Fibroblast of the aortic adventitia (primary cell): ENCODE measurements at regions not wholly inside any gene's neighbourhood (a gene's known extent, or its start where the extent isn't known, plus 50 kb on each side); places are given as distances from the start of the nearest gene placed in this dataset.

Experiments used
- DNase-seq: peaks from one replicate; pipeline ENCODE4 v3.0.0-alpha.2; 2010; ENCODE audit warnings: low read depth
- H3K4me3 ChIP-seq: 2 replicates; pipeline ENCODE4 v1.5.1; 2011; ENCODE audit warnings: low read depth, mild to moderate bottlenecking, control low read depth, low read length, moderate library complexity
- CTCF ChIP-seq: IDR thresholded peaks from 2 replicates; pipeline ENCODE4 v1.5.1; 2011; ENCODE audit warnings: mild to moderate bottlenecking, low read length, control low read depth, inconsistent platforms; ENCODE audit not compliant: insufficient read depth

GRCh38 chr7:79854621-79855020 is 280.0 kb upstream of the GNAI1 start:
- no peak overlapping the region for H3K4me3 ChIP-seq
- peak; percentile 27 for DNase-seq
- no peak for TF ChIP-seq CTCF

- no peak for DNase-seq
- no peak for TF ChIP-seq CTCF
- H3K4me3 ChIP-seq: no peak overlapping the region
Observed at GRCh38 chr7:79837915-79838314, 296.7 kb upstream of the GNAI1 start.

- TF ChIP-seq CTCF: no peak
- no peak for DNase-seq
Observed at GRCh38 chr7:79833616-79834015, 301.0 kb upstream of the GNAI1 start.

GRCh38 chr7:79828866-79829265 is 305.8 kb upstream of the GNAI1 start:
- no peak for TF ChIP-seq CTCF

More at GRCh38 chr7:79833616-79834015, 301.0 kb upstream of the GNAI1 start:
- no peak overlapping the region for H3K4me3 ChIP-seq

GRCh38 chr7:79823246-79823951 is 311.2 kb upstream of the GNAI1 start:
- peak; percentile 50 for DNase-seq
- TF ChIP-seq CTCF: no peak
- H3K4me3 ChIP-seq: no peak overlapping the region

More at GRCh38 chr7:79828866-79829265, 305.8 kb upstream of the GNAI1 start:
- no peak for DNase-seq
- H3K4me3 ChIP-seq: no peak overlapping the region

GRCh38 chr7:79822620-79823240 is 311.9 kb upstream of the GNAI1 start:
- H3K4me3 ChIP-seq: no peak overlapping the region
- DNase-seq: peak; percentile 14
- TF ChIP-seq CTCF: no peak
